B cell (primary cell): ENCODE measurements at regions not wholly inside any gene's neighbourhood (a gene's known extent, or its start where the extent isn't known, plus 50 kb on each side); places are given as distances from the start of the nearest gene placed in this dataset.

ENCODE experiments used
- ATAC-seq: fragments of 200-7000 bp; cut with Tn5 transposase; one replicate; pipeline ENCODE4 v1.10.0; 2021; ENCODE audit warnings: low read depth, mild to moderate bottlenecking, moderate number of reproducible peaks, moderate library complexity
- CTCF ChIA-PET: fragments of 350-600 bp; sonication (Branson Sonifier 250); formaldehyde crosslinking; loops from one replicate; lab custom pipeline; 2021; ENCODE audit warnings: antibody characterized with exemption, inconsistent platforms; lab: Charles Lee
- POLR2A ChIA-PET: fragments of 350-600 bp; sonication (Branson Sonifier 250); formaldehyde crosslinking; loops from one replicate; lab custom pipeline; 2021; ENCODE audit warnings: antibody characterized with exemption; lab: Charles Lee
- DNase-seq: peaks from one replicate; pipeline ENCODE4 v3.0.0; 2013
- H2AFZ ChIP-seq: 2 replicates; pipeline ENCODE4 v1.6.1; 2012; ENCODE audit warnings: mild to moderate bottlenecking, low read depth, low read length; ENCODE audit not compliant: insufficient read depth, poor library complexity, severe bottlenecking
- H3K27ac ChIP-seq, 2 donors: 1 replicate in 1 of 2; 2 replicates in 1 of 2; pipeline ENCODE4 v1.5.1; 2012 to 2013; ENCODE audit warnings: low read length in 2 of 2, mild to moderate bottlenecking in 2 of 2, moderate library complexity in 1 of 2
- H3K27me3 ChIP-seq, 4 experiments: fragments of 200-600 bp in 1 of 4; sonication (generic) in 1 of 4; replicated peaks in 1 of 4; 1 replicate in 2 of 4; 2 replicates in 2 of 4; pipeline versions ENCODE4 v1.6.1 to v1.7.0; 2013 to 2016; ENCODE audit warnings: low read length in 3 of 4, mild to moderate bottlenecking in 2 of 4, mixed read lengths in 1 of 4, moderate library complexity in 1 of 4; ENCODE audit not compliant: insufficient read depth in 4 of 4, control insufficient read depth in 3 of 4; ENCODE audit errors: control extremely low read depth in 1 of 4
- H3K36me3 ChIP-seq, 2 experiments: replicated peaks in 1 of 2; 1 replicate in 1 of 2; 2 replicates in 1 of 2; pipeline versions ENCODE4 v1.6.1 to v1.7.1; 2013; ENCODE audit warnings: low read length in 1 of 2; ENCODE audit not compliant: insufficient read depth in 2 of 2, control insufficient read depth in 1 of 2; ENCODE audit errors: control extremely low read depth in 1 of 2, extremely low read depth in 1 of 2
- H3K4me1 ChIP-seq, 2 donors: fragments of 200-600 bp in 1 of 2; sonication (generic) in 1 of 2; 1 replicate in 1 of 2; 2 replicates in 1 of 2; pipeline versions ENCODE4 v1.5.1 to v1.6.1; 2013 to 2017; ENCODE audit warnings: low read length in 2 of 2; ENCODE audit not compliant: control insufficient read depth in 2 of 2, insufficient read depth in 2 of 2
- H3K4me2 ChIP-seq: replicated peaks from 2 replicates; pipeline ENCODE3; 2012; ENCODE audit warnings: mild to moderate bottlenecking, low read depth, low read length; ENCODE audit not compliant: poor library complexity, severe bottlenecking
- H3K4me3 ChIP-seq, 5 experiments: fragments of 200-600 bp in 1 of 5; sonication (generic) in 1 of 5; 1 replicate in 3 of 5; 2 replicates in 2 of 5; pipeline versions ENCODE4 v1.5.1 to v1.7.0; 2011 to 2016; ENCODE audit warnings: low read length in 4 of 5, mild to moderate bottlenecking in 4 of 5, low read depth in 2 of 5, control low read depth in 1 of 5, moderate library complexity in 1 of 5; ENCODE audit not compliant: insufficient read depth in 1 of 5; ENCODE audit errors: control extremely low read depth in 1 of 5, extremely low read depth in 1 of 5
- H3K79me2 ChIP-seq: fragments of 200-600 bp; sonication (generic); one replicate; pipeline ENCODE4 v1.6.0; 2016; ENCODE audit warnings: low read length; ENCODE audit not compliant: control insufficient read depth, insufficient read depth
- H3K9ac ChIP-seq: fragments of 200-600 bp; sonication (generic); 2 replicates; pipeline ENCODE4 v1.6.1; 2017; ENCODE audit warnings: mild to moderate bottlenecking, low read length, moderate library complexity
- H3K9me3 ChIP-seq, 3 donors: one replicate each; pipeline versions ENCODE4 v1.6.1 to v1.7.1; 2013; ENCODE audit warnings: low read length in 2 of 3; ENCODE audit not compliant: control insufficient read depth in 2 of 3, insufficient read depth in 1 of 3; ENCODE audit errors: control extremely low read depth in 1 of 3
- H4K20me1 ChIP-seq: 2 replicates; pipeline ENCODE4 v1.6.0; 2012; ENCODE audit warnings: mild to moderate bottlenecking, low read length; ENCODE audit not compliant: insufficient read depth, control insufficient read depth, poor library complexity, severe bottlenecking
- H3K27ac Mint-ChIP-seq: one replicate; pipeline ENCODE4 v1.8.0; 2021; ENCODE audit warnings: mixed read lengths
- H3K27me3 Mint-ChIP-seq: one replicate; pipeline ENCODE4 v1.8.0; 2021; ENCODE audit warnings: mixed read lengths
- H3K4me1 Mint-ChIP-seq: one replicate; pipeline ENCODE4 v1.8.0; 2021; ENCODE audit warnings: mixed read lengths
- H3K4me3 Mint-ChIP-seq: one replicate; pipeline ENCODE4 v1.8.0; 2021; ENCODE audit warnings: mixed read lengths
- H3K9me3 Mint-ChIP-seq: one replicate; pipeline ENCODE4 v1.8.0; 2022; ENCODE audit warnings: mixed read lengths; ENCODE audit not compliant: insufficient read depth
- CTCF ChIP-seq: fragments of 200-600 bp; IDR thresholded peaks from one replicate; pipeline ENCODE4 v1.8.0; 2022; ENCODE audit warnings: antibody characterized with exemption, mild to moderate bottlenecking
- EZH2 ChIP-seq: IDR thresholded peaks from 2 replicates; pipeline ENCODE4 v1.6.1; 2012; ENCODE audit warnings: borderline replicate concordance, low read depth, mild to moderate bottlenecking, moderate library complexity, low read length; ENCODE audit not compliant: insufficient read depth, poor library complexity, severe bottlenecking
- whole genome bisulfite sequencing: methylation state at CpG from one replicate; pipeline ENCODE4 v1.1.5; 2013; ENCODE audit warnings: missing lambda C conversion rate; ENCODE audit not compliant: insufficient coverage; 5-methylcytosine and 5-hydroxymethylcytosine counted together
- intact Hi-C: fragments of 100-400 bp; cut with micrococcal nuclease; formaldehyde crosslinking; loops from one replicate; pipeline ENCODE4 v1.10.0; 2022

- ChIA-PET CTCF (no interaction called here), POLR2A (no interaction called here)
- no peaks in the 10 kb centered on the region for H3K4me1 Mint-ChIP-seq
- WGBS, result 88% methylated on average over 8 of the region's 10 CpGs
- no peaks in the 10 kb centered on the region for H4K20me1 ChIP-seq
- no peak overlapping the region for H3K9ac ChIP-seq
- no peaks in the 10 kb centered on the region for H3K9me3 Mint-ChIP-seq
- H3K4me3 Mint-ChIP-seq, result no peak overlapping the region
- H3K27me3 ChIP-seq, result no peaks in the 10 kb centered on the region
- H3K27ac Mint-ChIP-seq, result no peak overlapping the region
- intact Hi-C loops, result no loop called here
- H3K4me1 ChIP-seq, result no peaks in the 10 kb centered on the region
- no peak overlapping the region for H3K4me3 ChIP-seq
- no peak overlapping the region for H3K27ac ChIP-seq
- no peak for TF ChIP-seq CTCF
- no peak overlapping the region for H2AFZ ChIP-seq
- H3K4me2 ChIP-seq, result no peak overlapping the region
- no peaks in the 10 kb centered on the region for H3K36me3 ChIP-seq
- no peaks in the 10 kb centered on the region for H3K79me2 ChIP-seq
- peaks cover 0 to 17% (median 0%) of the 10 kb centered on the region in 3 donors for H3K9me3 ChIP-seq
- no peak for DNase-seq
- H3K27me3 Mint-ChIP-seq, result no peaks in the 10 kb centered on the region
- no peak for ATAC-seq
Measured at GRCh38 chr6:77011929-77012545, 451.3 kb downstream of the HTR1B start.

GRCh38 chr6:77010931-77011542 lies 452.3 kb downstream of the HTR1B start:
- no peak overlapping the region for H2AFZ ChIP-seq
- ChIA-PET POLR2A (no interaction called here), CTCF (no interaction called here)
- H3K4me3 ChIP-seq, result no peak overlapping the region
- H3K9ac ChIP-seq, result no peak overlapping the region
- no peak overlapping the region for H3K27ac ChIP-seq
- no peaks in the 10 kb centered on the region for H3K4me1 ChIP-seq
- no peak for DNase-seq
- no peaks in the 10 kb centered on the region for H3K36me3 ChIP-seq
- no peaks in the 10 kb centered on the region for H3K4me1 Mint-ChIP-seq
- H3K27me3 Mint-ChIP-seq, result no peaks in the 10 kb centered on the region
- H3K4me2 ChIP-seq, result no peak overlapping the region
- no peak overlapping the region for H3K4me3 Mint-ChIP-seq
- no peak for TF ChIP-seq CTCF
- no peak for TF ChIP-seq EZH2
- no peaks in the 10 kb centered on the region for H4K20me1 ChIP-seq
- H3K9me3 Mint-ChIP-seq, result no peaks in the 10 kb centered on the region
- 95% methylated on average over 16 of the region's 17 CpGs for WGBS
- intact Hi-C loops, result no loop called here
- no peaks in the 10 kb centered on the region for H3K79me2 ChIP-seq
- H3K9me3 ChIP-seq, result peaks cover 0 to 17% (median 0%) of the 10 kb centered on the region in 3 donors
- no peak for ATAC-seq
- H3K27ac Mint-ChIP-seq, result no peak overlapping the region
- H3K27me3 ChIP-seq, result no peaks in the 10 kb centered on the region
